HG02938 (cell line): ENCODE measurements at regions not wholly inside any gene's neighbourhood (a gene's known extent, or its start where the extent isn't known, plus 50 kb on each side); places are given as distances from the start of the nearest gene placed in this dataset.
"Not testable (repeated sequence)": the region's sequence is repeated elsewhere in the genome, so short reads cannot be mapped to it uniquely, and the experiment has no call there.

Experiments
- ATAC-seq: cut with Tn5 transposase; IDR thresholded peaks from one replicate; pipeline ENCODE4 v1.9.1; 2021; ENCODE audit warnings: mild to moderate bottlenecking, moderate library complexity; ENCODE audit not compliant: unreplicated experiment

DNA sequence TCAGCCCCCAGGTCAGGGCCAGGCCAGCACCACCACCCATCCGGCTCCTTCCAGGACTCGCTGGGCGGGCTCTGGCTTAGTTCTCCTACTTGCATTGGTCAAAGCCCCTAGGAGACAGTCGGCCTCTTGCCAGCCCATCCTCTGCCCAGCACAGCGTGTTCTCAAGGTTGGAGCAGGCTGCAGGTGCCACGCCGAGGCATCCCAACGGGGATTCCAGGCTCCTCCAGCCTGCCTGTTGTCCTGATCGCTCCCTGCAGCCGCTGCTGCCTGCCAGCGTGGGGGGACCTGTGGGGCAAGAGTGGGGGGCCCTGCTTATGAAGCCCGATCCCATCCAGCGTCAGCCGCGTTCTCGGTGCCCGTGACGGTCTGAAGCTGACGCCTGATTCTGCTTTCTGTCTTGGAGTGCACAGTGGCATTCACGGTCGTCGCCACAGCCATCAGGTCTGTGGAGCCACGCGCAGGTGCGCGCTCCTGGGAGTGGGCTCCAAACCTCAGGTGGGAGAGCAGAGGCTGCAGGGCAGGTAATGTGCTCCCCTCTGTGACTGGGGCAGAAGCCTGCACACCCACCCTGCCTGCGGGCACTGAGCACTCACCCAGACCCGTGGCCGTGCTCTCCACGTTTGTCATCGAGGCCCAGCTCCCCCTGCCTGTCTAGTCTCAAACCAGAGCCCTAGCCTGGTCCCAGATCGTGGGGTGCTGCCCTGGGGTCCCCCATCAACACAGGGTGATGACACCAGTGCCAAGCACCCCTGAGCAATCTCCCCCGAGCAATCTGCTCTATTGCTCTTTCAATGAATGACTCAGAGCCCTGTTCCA, 991.6 kb downstream of the BRD1 start:
- ATAC-seq = no peak

DNA sequence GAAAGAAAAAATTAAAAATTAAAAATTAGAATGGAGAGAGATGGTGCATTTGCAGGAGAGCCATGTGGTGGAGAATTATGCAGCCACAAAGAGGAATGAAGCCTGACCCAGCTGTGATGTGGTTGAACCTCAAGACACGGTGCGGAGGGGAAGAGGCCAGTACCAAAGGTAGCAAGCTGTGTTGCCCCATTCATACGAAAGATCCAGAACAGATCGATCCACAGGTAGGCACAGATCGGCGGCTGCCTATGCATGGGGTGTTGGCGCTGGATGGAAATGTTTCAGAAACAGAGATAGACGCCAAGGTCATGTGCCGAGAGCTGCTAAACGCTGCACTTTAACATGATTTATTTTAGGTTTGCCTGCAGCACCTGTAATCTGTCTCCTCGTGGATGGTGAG, 992.3 kb downstream of the BRD1 start:
- ATAC-seq = no peak

DNA sequence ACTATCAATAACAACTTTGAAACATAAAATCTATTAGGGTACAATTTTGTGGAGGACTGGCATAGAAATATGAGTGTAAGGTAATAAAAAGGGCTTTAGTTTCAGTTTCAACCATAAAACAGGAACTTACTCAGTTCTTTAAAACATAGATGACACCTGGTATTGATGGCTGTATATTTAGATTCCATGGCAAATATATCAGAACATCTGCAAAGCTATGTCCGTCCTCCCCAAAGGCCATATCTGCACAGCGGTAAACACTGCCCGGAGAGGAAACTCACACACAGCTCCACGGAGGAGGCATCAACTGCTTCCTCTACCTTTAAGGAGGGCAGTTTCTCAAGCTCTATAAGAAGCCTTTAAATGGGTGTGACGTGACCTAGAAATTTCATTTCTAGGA, 993.3 kb downstream of the BRD1 start:
- no peak for ATAC-seq

DNA sequence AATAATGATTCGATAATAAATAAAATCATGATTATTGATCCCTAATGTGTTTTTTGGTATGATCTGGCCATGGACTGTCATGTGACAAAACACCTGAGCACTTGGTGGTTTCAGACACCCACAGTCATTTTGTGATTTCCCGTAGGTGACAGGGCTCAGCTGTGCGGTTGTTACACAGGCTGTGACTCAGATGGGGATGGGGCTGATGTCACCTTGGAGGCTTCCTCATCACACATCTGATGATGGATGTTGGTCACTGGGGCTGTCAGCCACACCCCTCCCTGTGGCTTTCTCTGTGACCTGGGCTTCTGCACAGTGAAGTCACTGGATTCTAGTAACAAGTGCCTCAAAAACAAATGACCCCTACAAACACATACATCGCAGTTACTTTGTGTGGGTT, 995.1 kb downstream of the BRD1 start:
- ATAC-seq = no peak

DNA sequence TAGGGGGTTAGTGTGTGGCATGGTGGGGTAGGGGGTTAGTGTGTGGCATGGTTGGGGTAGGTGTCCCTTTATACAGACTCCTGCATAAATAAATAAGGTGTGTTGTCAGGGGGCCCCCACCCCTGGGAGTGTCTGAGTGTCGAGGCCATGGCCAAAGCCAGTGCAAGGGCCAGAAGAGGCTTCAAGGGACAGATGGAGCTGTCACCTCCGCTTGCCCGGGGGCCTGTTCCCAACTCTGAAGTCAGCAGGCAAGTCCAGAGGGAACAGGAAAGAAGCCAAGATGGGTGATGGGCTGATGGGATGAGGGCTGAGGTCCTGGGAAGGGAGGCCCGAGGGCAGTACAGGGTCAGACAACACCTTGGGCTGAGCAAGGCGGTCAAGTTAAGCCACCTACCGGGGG, 997.8 kb downstream of the BRD1 start:
- no peak for ATAC-seq

DNA sequence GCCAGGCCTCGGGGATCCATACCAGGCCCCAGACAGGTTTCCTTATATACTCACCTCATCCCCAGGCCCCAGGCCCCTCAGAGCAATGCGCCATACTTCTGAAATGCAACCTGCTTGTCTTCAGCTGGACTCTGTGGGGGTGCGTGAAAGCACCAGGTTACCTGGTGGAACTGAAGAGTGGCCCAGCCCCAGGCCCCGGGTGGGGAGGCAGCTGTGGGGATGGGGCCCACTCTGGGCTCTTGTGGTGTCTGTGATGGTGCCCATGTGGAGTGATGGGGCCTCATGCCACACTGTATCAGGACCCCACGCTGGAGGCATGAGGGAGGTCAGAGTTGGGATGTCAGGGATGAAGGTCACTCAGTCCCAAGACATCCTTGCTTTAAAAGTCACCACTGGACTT, 999.0 kb downstream of the BRD1 start:
- ATAC-seq = no peak

DNA sequence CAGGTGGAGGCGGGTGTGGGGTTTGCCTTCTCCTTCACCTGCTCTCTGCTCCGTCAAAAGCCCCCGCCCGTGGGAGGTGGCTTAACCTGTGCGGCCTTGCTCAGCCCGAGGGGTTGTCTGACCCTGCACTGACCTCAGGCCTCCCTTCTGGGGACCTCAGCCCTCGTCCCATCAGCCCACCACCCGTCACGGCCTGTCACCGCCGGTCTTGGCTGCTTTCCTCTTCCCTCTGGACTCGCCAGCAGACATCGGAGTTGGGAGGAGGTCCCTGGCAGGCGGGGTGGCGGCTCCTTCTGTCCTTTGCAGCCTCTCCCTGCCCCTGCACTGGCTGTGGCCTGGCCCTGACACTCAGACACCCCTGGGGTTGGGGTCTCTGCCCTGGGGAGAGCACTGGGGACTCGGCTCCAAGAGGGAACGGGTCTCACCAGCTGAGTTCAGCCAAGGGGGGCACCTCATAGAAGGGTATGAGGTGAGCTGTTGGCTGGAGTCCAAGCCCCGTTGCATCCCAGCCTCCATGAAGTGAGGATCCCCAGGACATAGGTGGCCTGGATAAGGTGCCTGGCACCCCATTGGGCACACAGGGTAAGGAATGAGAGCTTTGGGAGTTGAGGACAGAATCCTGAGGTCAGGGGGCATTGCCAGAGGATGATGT, 999.6 kb downstream of the BRD1 start:
- no peak for ATAC-seq

DNA sequence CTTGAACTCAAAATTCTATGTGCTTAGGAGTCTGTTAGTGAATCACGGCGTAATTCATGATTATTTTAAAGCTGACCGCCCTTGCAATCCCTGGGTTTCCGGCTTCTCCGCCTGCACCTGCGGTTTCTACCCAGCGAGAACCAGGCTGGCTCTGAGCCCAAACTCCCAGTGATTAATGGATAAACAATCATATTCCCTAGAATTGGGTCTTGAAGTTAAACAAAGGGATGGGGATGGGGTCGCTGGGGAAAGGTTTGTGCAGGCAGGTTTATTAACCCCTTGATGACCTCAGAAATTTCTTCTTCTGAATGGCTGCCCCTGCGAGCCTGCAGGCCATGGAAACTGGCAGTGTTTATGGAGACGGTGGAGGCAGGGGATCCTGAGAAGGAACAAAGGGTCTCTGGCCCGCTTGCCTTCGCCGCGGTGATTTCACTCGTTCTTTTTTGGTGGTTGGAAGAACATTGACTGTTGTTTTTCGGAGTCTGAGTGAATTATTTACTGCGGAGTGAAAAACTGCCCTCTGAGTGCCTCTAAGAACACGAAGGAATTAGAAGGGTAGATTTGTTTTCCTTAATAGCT, 1000.3 kb downstream of the BRD1 start:
- ATAC-seq = no peak

DNA sequence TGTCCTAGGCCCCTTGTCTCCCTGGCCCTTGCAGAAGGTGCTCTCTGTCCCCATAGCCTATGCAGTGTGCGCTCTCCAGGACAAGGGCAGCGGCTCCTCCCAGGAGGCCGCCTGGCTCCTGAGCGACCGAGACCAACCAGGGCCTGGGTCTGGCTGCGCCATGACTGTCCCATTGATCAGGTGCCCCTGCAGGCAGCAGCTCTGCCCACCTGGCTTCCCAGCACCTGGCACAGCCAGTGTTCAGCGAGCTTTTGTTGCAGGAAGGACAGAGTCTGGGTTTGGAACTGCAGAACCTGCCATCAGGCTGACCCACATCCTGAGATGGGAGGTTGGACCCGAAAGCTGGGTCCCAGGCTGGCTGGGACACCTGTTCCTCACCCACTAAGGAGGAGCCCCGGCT, 1001.1 kb downstream of the BRD1 start:
- ATAC-seq = no peak

DNA sequence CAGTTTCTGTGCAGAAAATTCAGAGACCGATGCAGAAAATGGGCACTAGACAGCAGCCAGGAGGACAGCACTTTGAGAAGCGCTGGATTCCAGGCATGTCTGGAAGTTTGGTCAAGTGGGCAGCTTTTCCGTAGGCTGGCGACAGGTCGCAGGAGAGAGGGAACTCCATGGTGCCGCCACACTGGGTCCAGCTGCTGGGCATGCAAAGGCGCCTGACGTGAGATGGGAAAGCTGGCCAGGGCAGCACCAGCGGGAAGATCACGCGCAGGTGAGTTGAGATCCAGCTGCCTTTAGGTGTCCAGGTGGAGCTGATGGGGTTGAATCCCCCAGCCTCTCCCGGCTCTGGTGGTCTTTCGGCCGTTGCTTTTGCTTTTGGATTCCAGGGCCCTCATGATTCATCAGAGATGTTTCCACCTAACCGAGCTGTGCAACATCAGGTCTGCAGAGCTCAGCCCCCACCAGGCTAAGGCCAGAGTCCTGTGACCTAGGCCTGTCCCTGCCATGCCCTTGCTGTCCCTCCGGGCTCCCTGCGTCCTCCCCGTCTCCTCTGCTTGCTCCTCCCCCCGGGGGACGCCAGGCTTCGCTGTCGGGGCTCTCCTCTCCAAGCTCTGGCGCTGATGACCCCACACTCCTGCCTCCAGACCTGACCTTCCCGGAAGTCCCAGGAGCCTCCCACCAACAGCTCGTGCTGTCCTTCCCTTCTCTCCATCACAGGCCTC, 1001.7 kb downstream of the BRD1 start:
- ATAC-seq = no peak

DNA sequence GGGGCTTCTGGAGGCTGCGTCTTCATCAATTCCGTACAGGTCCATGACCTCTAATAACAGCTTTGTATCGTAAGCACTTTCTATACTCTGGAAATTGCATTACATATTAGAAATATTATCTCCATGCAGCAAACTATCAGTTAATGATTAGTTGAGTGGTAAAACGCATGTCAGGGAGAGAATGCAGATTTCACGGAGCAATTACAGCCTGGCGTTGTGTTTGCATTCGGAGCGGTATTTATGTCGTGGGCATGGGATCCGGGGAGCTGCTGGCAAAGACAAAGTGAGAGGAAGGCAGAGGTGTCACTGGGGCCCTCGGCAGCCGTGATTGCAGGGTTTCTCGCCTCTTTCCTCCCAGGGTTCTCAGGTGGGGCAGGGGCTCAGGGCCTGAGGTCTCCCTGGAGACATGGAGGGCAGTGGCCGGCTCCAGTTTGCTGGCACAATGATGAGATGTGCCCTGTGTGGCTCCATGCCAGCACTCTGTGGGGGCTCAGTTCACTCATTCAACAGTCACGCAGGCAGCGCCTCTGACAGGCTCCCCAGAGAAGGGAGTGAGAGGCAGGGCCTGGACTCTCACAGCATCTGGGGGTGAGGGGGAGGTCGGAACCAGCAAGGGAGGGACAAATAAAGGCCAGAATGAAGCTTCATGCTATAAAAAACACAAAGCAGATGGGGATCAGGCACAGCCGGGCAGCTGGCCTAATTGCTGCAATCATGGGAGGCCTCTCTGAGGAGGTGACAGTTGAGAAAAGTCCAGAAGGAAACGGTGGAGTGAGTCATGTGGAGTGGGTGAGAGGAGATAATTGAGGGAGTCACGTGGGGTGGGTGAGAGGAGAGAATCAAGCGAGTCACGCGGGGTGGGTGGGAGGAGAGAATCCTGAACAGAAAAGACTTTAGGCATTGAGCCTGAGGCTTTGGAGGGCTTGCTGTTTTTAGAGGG, 1002.7 kb downstream of the BRD1 start:
- no peak for ATAC-seq

DNA sequence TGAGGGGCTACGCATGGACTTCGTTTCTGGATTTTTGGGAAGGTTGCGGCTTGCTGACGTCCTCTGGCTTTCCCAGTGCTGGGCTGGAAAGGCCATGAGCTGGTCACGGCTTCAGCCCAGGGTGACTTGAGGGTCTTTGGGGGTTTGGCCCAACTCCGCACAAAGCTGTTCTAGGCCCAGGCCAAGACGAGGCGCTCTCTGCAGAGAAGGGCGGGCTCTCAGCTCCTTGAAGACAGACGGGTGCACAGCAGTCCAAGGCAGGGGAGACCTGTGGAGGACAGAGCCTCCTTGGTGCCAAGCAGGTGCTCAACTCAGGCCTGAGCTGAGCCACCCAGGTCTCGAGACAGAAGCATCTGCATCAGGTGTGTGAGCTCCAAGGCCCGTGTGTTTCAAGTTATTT, 1003.7 kb downstream of the BRD1 start:
- ATAC-seq = no peak

DNA sequence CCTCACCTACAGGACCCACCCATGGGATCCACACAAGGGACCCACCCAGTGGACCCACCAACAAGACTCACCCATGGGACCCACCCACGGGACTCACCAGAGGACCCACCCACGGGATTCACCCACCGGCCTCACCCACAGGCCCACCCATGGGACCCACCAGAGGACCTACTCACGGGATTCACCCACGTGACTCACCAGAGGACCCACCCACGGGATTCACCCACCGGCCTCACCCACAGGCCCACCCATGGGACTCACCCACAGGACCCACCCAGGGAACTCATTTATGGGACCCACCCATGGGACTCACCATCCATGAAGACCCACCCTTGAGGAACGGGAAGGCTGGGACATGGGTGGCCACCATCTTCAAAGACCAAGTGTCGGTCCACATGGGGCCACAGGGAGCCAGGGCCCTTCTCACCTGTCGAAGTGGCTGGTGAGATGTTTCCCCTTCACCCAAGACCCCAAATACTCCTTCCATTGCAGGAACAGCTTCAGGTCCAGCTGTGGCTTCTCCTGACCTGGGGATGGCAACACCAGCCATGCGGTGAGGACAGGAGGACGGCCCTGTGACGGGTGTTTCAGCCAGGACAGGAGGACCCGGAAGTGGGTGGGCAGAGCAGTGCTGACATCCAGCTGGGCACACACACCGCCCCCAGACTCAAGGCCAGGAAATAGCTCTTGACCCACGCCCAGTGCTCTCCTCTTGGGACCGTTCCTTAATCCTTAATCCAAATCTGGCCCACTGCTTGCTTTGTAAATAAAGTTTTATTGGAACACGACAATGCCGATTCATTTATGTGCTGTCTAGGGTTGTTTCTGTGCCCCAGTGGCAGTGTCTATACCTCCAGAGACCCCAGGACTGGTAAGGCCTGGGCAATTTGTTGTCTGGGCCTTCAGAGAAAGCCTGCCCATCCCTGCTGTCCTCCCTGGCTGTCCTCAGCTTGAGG, 1005.1 kb downstream of the BRD1 start:
- ATAC-seq = no peak

DNA sequence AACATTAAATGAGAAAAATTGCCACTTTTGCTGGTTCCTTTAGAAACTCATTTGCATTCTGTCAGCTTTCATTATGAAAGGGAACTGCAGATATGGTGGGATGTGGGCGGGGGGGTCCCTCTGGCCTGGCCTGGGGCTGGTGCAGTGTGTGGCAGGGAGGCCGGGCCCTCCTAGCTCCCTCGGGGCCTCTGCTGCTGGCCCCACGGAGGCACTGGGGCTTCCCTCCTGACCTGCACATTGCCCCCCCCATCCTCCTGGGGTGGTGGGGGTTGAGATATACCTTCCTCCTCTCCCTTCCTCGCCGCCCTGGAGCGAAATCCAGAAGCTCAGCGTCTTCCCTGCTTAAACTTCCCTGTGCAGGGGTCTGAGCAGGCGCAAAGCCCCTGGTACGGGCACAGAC, 1005.9 kb downstream of the BRD1 start:
- ATAC-seq = no peak

DNA sequence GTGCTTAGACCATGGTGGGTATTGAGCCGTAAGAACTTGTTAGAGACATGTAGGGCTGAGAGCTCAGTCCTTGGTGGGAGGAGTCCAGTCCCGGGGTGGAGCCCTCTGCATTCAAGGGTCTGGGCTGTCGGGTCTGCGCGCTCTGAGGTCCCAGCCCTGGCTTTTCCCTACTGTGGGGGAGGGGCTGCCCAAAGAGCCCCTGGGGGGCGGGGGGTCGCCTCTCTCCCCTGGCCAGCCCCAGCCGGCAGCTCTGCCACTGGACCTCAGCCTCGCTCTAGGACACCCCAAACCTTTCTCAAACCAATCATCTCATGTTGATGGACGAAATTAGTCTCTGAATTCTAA, 1006.4 kb downstream of the BRD1 start:
- ATAC-seq = no peak

DNA sequence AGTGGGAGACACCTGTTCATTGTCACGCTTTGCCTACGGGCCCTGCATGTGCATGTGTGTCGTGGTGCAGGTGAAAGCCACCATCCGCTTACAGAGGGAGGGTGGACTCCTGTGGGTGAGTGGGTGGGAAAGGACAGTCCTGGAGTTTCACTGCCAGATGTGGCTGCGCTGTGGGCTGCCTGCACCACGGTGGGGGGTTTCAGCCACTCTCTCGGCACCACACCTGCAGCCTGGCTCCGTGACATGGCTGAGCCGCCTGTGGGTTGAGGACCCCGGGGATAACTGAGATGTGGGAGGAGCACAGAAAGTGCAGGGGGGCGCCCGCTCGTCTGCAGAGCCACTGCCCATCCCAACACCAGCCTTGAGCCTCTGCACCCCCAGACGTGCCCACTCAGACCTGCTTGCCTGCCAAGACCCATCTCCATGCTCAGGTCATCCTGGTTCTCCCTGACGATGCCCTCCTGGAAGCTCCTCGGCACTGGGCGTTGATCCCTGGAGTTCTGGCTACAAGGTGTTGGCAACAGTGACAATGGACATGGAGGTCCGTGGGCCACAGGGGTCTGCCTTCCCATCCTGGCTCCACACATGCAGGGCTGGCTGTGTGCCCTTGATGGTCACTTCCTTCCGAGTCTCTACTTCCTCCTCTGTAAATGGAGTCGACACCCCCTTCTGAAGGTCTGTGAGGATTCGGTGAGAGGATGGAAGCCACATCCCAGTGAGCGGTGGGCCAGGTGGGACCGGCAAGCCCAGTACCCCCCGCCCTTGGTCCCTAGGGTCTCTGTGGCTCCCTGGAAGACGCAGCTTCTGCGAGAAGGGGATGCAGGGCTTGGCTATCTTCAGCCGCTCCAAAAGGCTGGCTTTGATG, 1007.0 kb downstream of the BRD1 start:
- no peak for ATAC-seq

DNA sequence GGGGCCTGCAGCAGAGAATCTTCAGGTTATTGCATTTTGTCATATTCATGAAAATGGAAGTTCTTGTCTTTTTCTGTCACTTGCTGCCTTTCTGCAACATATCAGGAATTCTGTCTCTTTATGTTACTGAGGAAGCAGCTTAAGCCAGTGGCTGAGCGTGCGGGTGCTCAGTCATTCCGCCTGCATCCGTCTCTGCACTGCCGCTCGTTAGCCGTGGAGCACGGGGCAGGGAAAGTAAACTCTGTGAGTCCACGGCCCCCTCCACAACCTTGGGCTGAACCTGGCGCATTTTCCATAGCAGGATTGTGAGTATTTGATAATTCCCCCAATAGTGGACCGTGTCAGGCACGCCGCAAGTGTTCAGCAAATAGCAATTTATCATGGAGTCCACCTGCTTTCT, 1007.7 kb downstream of the BRD1 start:
- ATAC-seq = no peak

DNA sequence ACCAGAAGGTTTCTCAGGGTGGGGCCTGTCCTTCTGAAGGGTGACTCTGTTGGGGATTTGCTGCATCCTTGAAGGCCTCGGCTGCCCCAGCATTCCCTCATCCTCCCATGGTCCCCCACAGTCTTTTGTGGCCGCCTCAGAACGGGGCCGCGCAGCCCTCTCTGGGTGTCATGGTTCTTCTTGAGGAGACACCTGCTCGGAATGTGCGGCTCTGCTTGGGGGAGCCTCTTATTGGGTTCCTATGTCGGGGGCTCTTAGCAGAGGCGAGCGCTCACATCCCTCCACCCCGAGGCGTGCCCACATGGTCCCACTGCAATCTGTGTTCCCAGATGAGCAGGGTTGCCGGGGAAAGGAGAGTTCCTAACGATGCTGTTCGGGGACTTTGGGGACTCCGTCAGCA, 1008.4 kb downstream of the BRD1 start:
- no peak for ATAC-seq

DNA sequence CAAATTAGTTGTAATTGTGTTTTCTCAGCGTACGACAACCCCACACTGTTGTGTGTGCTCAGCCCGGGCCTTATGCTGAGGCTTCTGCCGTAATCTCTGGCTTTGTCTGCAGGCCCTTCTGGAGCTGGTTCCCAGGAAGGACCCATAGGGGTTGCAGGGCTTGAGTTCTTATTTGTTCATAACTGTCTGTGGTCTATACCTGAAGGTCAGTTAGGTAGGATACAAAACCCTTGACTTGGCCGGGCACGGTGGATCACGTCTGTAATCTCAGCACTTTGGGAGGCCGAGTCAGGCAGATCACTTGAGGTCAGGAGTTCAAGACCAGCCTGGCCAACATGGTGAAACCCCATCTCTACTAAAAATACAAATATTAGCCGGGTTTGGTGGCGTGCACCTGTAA, 1010.2 kb downstream of the BRD1 start:
- not testable (repeated sequence) for ATAC-seq
